ENCODE measurements at regions not wholly inside any gene's neighbourhood (a gene's known extent, or its start where the extent isn't known, plus 50 kb on each side); places are given as distances from the start of the nearest gene placed in this dataset.

DNA sequence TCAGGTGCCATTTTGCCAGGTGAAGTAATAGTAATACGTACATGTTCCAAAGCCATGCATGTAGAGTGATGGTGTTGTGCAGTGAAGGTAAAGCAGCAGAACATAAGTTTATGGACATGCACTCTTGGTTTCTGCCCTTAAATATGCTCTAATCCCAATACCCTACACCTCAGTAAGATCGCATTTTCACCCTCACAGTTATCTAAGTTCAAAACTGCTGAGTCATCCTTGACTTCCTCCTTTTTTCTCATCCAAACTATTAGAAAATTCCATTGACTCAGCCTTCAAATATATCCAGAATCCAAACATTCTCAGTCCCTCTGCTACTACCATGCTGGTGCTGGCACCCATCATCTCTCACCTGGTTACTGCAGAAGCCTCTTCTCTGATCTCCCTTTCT, 652.9 kb upstream of the IGFBP7 start:
- TF ChIP-seq, protein P1, sequence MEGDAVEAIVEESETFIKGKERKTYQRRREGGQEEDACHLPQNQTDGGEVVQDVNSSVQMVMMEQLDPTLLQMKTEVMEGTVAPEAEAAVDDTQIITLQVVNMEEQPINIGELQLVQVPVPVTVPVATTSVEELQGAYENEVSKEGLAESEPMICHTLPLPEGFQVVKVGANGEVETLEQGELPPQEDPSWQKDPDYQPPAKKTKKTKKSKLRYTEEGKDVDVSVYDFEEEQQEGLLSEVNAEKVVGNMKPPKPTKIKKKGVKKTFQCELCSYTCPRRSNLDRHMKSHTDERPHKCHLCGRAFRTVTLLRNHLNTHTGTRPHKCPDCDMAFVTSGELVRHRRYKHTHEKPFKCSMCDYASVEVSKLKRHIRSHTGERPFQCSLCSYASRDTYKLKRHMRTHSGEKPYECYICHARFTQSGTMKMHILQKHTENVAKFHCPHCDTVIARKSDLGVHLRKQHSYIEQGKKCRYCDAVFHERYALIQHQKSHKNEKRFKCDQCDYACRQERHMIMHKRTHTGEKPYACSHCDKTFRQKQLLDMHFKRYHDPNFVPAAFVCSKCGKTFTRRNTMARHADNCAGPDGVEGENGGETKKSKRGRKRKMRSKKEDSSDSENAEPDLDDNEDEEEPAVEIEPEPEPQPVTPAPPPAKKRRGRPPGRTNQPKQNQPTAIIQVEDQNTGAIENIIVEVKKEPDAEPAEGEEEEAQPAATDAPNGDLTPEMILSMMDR (conservative IDR thresholded peaks at IDR 0.05 in 1 of 2, IDR thresholded peaks at IDR 0.05 in 1 of 2; ENCODE audit: extremely low read depth in 1 of 2, insufficient read depth in 1 of 2, low read depth in 1 of 2, low read length in 2 of 2), result no peak
- TF ChIP-seq EZH2 (IDR thresholded peaks at IDR 0.05; ENCODE audit: borderline replicate concordance, low read length), result no peak
